HG02759 (cell line): ENCODE measurements at regions not wholly inside any gene's neighbourhood (a gene's known extent, or its start where the extent isn't known, plus 50 kb on each side); places are given as distances from the start of the nearest gene placed in this dataset.

Source experiments
- ATAC-seq: cut with Tn5 transposase; IDR thresholded peaks from one replicate; pipeline ENCODE4 v1.9.1; 2021; ENCODE audit warnings: mild to moderate bottlenecking, moderate library complexity; ENCODE audit not compliant: unreplicated experiment

DNA sequence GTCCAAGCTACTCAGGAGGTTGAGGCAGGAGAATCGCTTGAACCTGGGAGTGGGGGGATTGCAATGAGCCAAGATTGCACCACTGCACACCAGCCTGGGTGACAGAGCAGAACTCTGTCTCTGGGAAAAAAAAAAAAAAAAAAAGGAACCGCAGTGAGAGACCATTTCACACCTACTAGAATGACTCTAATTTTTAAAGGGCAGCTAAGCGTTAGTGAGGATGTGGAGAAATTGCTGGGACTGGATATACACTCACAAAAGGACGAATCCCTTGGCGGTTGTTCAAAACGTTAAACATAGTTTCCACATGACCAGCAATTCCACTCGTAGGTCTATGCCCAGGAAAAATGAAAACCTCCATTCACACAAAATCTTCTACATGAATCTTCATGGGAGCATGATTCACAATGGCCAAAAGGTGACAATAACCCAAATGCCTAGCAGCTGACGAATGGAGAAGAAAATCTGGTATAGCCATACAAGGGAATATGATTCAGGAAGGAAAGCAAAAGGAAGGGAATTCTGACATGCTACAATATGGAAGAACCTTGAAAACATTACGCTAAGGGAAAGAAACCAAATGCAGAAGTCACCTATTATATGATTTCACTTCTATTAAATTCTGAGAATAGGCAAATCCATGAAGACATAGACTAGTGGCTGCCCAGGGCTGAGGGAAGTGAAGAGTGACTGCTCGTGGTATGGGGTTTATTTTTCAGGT, 127.0 kb downstream of the CHSY1 start:
- ATAC-seq = no peak

DNA sequence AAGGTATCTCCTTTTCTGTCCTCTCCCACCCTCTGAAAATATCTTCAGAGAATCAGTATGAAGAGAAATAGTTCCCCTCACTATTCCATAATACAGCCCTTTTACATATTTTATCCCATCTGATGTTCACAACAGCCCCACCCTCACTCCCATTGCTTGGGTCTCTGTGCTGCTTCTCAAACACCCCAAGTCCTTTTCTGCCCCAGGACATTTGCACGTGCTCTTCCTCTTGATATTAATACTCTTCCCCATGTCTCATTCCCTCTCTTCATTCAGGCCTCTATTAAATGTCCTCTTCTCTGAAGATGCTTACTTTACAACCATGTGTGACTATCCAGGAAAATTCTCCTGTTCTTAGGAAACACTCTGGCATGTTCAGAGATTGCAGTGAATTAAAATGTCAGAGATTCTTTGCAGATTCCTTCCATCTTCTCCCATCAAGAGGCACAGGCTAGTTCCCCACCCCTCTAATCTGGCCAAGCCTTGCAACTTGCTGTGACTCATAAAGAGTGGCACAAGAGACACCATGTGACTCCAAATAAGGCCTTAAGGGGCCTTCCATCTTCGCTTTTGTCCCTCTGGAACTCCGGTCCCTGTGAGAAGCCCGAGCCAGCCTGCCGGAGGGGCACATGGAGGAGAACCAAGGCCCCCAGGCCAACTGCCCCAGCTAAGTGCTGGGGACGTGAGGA, 128.5 kb downstream of the CHSY1 start:
- no peak for ATAC-seq

DNA sequence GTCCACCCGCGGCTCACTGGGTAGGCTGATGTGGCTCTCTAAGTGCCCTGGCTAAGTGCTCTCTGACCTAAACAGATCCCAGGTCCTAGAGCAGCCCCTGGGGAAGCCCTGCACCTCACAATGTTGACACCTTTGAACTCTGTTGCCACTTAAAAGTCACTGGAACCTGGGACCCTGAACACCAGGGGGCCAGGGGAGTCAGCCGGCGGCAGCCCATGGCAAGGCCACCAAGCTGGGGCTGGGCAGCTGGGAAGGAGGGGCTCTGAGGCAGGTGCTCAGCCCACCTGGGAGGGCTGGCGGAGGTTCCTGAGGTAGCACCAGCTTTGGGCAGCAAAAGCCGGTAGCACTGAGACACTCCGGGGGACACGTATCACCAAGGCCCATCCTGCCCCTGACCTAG, 129.0 kb downstream of the CHSY1 start:
- ATAC-seq = no peak

DNA sequence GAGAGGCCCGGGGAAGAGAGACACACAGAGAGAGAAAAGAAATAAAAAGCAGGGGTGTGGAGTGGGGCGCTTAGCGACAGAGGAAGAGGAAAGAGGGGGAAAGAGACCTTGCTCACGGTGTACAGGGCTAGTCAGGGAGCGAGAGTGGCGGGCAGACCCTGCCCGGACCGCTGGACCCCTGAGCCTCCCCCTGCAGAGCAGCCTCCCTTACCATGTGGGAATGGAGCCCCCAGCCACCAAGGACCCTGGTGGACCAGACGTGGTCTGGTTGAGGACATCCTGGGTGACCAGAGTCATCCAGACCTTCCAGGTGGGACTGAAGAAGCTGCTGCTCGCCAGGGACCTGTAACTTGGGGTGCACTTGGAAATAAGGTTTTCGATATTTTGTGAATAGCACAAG, 129.6 kb downstream of the CHSY1 start:
- no peak for ATAC-seq

DNA sequence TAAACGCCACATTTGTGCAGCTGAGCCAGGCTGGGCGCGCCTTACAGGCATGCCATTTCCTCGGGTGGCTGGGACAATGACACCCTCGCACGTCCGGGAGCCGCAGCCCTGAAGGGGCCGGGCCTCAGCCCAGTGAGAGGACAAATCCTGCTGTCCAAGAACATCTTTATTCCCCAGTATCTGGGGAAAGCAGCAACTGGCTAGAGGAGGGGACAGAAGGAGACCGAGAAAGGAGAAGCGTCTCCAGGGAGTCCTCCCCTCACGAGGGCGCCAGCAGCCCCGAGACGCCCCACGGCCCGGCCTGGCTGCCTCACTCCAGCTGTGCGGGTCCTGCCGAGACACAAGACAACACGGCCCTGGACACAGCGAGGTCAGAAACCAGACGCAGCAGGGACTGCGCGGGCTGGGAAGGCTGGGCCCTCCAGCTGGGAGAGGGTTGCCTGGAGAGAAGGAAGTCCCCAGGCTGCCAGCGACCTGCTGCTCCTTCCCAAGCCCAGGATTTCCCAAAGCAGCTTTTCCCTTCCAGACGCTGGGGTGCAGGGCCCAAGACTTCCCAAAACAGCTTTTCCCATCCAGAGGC, 130.2 kb downstream of the CHSY1 start:
- ATAC-seq = peak; percentile 81

DNA sequence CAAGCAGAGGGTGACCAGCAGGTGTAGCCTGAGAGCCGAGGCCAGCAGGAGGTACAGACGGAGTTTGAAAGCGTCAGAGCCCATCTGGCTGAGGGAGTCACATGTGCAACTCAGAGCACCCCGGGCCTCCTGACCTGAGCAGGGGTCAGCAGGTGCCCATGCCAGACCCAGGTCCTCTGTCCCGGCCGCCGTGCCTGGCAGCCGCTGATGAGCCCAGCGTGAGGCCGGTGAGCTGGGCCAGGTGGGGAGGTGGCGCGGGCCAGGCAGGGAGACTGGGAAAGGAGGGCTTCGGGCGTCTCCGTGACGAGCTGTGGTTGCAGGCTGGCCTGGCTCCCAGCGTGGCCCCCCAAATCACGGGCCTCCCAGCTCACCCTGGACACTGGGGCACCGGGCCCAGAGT, 130.9 kb downstream of the CHSY1 start:
- no peak for ATAC-seq

DNA sequence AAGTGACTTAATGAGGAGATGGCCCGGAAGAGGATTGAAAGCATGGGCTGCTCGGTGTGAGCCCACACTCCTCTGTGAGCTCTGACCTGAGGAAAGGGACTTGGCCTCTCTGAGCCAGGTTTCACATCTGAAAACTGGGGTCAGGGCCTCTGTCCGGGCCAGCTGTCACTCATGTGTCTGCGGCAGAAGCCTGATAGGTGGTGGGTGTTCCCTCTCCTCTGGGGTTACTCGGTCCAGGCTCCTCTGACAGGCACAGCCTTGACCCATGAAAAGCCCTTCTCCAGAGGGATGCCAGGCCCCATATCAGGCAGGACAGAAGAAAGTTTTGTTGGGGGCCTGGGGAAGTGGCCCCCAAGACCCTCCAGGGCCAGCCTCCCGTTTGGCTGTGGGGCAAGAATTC, 131.4 kb downstream of the CHSY1 start:
- ATAC-seq = no peak
